WTC11 (cell line): ENCODE measurements at regions not wholly inside any gene's neighbourhood (a gene's known extent, or its start where the extent isn't known, plus 50 kb on each side); places are given as distances from the start of the nearest gene placed in this dataset.

ENCODE experiments used
- ATF3 ChIP-seq: sonication (generic); formaldehyde crosslinking; conservative IDR thresholded peaks from 2 replicates; pipeline ENCODE4 v1.8.1; 2022; ENCODE audit warnings: mild to moderate bottlenecking, missing genetic modification reagents
- CTCF ChIP-seq: fragments of 200-600 bp; IDR thresholded peaks from 2 replicates; pipeline ENCODE4 v1.8.0; 2022; ENCODE audit warnings: antibody characterized with exemption
- FOXJ3 ChIP-seq: sonication (generic); formaldehyde crosslinking; IDR thresholded peaks from 2 replicates; pipeline ENCODE4 v1.9.0; 2021; ENCODE audit warnings: missing genetic modification reagents, mild to moderate bottlenecking, borderline replicate concordance
- NR3C1 ChIP-seq: sonication (generic); formaldehyde crosslinking; conservative IDR thresholded peaks from 2 replicates; pipeline ENCODE4 v1.8.1; 2023; ENCODE audit warnings: low read depth, mild to moderate bottlenecking, missing genetic modification reagents
- PRRX2 ChIP-seq: fragments of 250-450 bp; sonication (Bioruptor Pico); IDR thresholded peaks from 2 replicates; pipeline ENCODE4 v1.8.0; 2021; ENCODE audit warnings: mild to moderate bottlenecking
- TEAD4 ChIP-seq: sonication (generic); formaldehyde crosslinking; IDR thresholded peaks from 2 replicates; pipeline ENCODE4 v1.8.0; 2022; ENCODE audit warnings: mild to moderate bottlenecking, missing genetic modification reagents
- ZNF317 ChIP-seq: sonication (generic); formaldehyde crosslinking; IDR thresholded peaks from 2 replicates; pipeline ENCODE4 v1.8.1; 2023; ENCODE audit warnings: low read depth, mild to moderate bottlenecking, moderate library complexity, missing genetic modification reagents, borderline replicate concordance
- ZNF512 ChIP-seq: sonication (generic); formaldehyde crosslinking; IDR thresholded peaks from 2 replicates; pipeline ENCODE4 v1.8.1; 2022; ENCODE audit warnings: missing genetic modification reagents, borderline replicate concordance
- ZNF532 ChIP-seq: fragments of 250-450 bp; sonication (Bioruptor Pico); IDR thresholded peaks from 2 replicates; pipeline ENCODE4 v1.9.0; 2021; ENCODE audit warnings: mild to moderate bottlenecking, borderline replicate concordance
- TF ChIP-seq, protein P1 (sequence below): fragments of 250-450 bp; sonication (Bioruptor Pico); IDR thresholded peaks from 2 replicates; pipeline ENCODE4 v1.9.0; 2021; ENCODE audit warnings: mild to moderate bottlenecking
- TF ChIP-seq, protein P2 (sequence below): sonication (generic); formaldehyde crosslinking; IDR thresholded peaks from 2 replicates; pipeline ENCODE4 v1.8.1; 2023; ENCODE audit warnings: mild to moderate bottlenecking, missing genetic modification reagents

GRCh38 chr3:25252291-25252690 lies 175.8 kb upstream of the RARB start:
- TF ChIP-seq NR3C1 (CRISPR knock-in tag) (no peak), ZNF532 (CRISPR knock-in tag) (no peak), CTCF (no peak), PRRX2 (CRISPR knock-in tag) (no peak), ATF3 (no peak), ZNF317 (no peak), FOXJ3 (CRISPR knock-in tag) (no peak), ZNF512 (CRISPR knock-in tag) (no peak), TEAD4 (CRISPR knock-in tag) (no peak)
- TF ChIP-seq, protein P1, sequence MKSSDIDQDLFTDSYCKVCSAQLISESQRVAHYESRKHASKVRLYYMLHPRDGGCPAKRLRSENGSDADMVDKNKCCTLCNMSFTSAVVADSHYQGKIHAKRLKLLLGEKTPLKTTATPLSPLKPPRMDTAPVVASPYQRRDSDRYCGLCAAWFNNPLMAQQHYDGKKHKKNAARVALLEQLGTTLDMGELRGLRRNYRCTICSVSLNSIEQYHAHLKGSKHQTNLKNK (CRISPR knock-in tag) = no peak
- TF ChIP-seq, protein P2, sequence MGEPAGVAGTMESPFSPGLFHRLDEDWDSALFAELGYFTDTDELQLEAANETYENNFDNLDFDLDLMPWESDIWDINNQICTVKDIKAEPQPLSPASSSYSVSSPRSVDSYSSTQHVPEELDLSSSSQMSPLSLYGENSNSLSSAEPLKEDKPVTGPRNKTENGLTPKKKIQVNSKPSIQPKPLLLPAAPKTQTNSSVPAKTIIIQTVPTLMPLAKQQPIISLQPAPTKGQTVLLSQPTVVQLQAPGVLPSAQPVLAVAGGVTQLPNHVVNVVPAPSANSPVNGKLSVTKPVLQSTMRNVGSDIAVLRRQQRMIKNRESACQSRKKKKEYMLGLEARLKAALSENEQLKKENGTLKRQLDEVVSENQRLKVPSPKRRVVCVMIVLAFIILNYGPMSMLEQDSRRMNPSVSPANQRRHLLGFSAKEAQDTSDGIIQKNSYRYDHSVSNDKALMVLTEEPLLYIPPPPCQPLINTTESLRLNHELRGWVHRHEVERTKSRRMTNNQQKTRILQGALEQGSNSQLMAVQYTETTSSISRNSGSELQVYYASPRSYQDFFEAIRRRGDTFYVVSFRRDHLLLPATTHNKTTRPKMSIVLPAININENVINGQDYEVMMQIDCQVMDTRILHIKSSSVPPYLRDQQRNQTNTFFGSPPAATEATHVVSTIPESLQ (CRISPR knock-in tag) = no peak
